ENCODE measurements at regions not wholly inside any gene's neighbourhood (a gene's known extent, or its start where the extent isn't known, plus 50 kb on each side); places are given as distances from the start of the nearest gene placed in this dataset.

GRCh38 chr15:53918180-53919079 is 59.8 kb upstream of the UNC13C start (continued):
- no peak for TF ChIP-seq BCL3 (IDR thresholded peaks at IDR 0.05; ENCODE audit: borderline replicate concordance, insufficient read depth, low read depth, low read length, poor library complexity, severe bottlenecking)
- no peak for TF ChIP-seq LARP7 (IDR thresholded peaks at IDR 0.05)
- no peak for TF ChIP-seq NKRF (conservative IDR thresholded peaks at IDR 0.05)
- TF ChIP-seq POLR2AphosphoS5 (IDR thresholded peaks at IDR 0.05; ENCODE audit: low read length): no peak
- TF ChIP-seq FOXM1 (IDR thresholded peaks at IDR 0.05; ENCODE audit: low read depth, low read length): no peak
- TF ChIP-seq SUZ12 (IDR thresholded peaks at IDR 0.05; ENCODE audit: unreplicated experiment): no peak

GRCh38 chr15:53917109-53917508 is 61.1 kb upstream of the UNC13C start:
- no peaks in the 10 kb centered on the region for H3K4me1 ChIP-seq (ENCODE audit: control insufficient read depth, insufficient read depth, low read length)
- RAD21 ChIA-PET (ENCODE audit: unreplicated experiment): no interaction called here
- H3K36me3 ChIP-seq (ENCODE audit: control insufficient read depth in 2 of 2, insufficient read depth in 2 of 2, low read length in 1 of 2): no peaks in the 10 kb centered on the region
- no peaks in the 10 kb centered on the region for H3K9me3 ChIP-seq (replicated peaks; ENCODE audit: control insufficient read depth, insufficient read depth, low read length)
- no peak for DNase-seq (ENCODE audit: low read depth, low spot score)
- no peak overlapping the region for H3K4me3 ChIP-seq
- POLR2A ChIA-PET: no interaction called here
- no peak for TF ChIP-seq BCL3 (IDR thresholded peaks at IDR 0.05; ENCODE audit: borderline replicate concordance, insufficient read depth, low read depth, low read length, poor library complexity, severe bottlenecking)
- TF ChIP-seq HSF1 (IDR thresholded peaks at IDR 0.05; ENCODE audit: low read depth, low read length): no peak
- no peak for TF ChIP-seq BACH1 (IDR thresholded peaks at IDR 0.05; ENCODE audit: borderline replicate concordance)
- TF ChIP-seq MAX (IDR thresholded peaks at IDR 0.05; ENCODE audit: low read depth, low read length): no peak
- H3K27ac ChIP-seq (ENCODE audit: control insufficient read depth, insufficient read depth): no peak overlapping the region
- 22% methylated on average over 2 of the region's 2 CpGs for WGBS (ENCODE audit: insufficient coverage, insufficient replicate concordance, low lambda C conversion rate, missing lambda C conversion rate)
- H3K79me2 ChIP-seq (ENCODE audit: control insufficient read depth, insufficient read depth, low read length): no peaks in the 10 kb centered on the region
- no peaks in the 10 kb centered on the region for H3K27me3 ChIP-seq (replicated peaks in 1 of 2; ENCODE audit: control insufficient read depth in 2 of 2, insufficient read depth in 2 of 2, low read length in 1 of 2)
- CTCF ChIA-PET: no interaction called here
- H2AFZ ChIP-seq (ENCODE audit: control insufficient read depth, low read depth, low read length): no peak overlapping the region
- SMC1A ChIA-PET (ENCODE audit: uncharacterized antibody, unreplicated experiment): interaction anchor here (1.5 kb wide), 1 partner anchor 25 kb away, joined by 3 read pairs; no protein-coding TSS in a partner anchor
- H3K9ac ChIP-seq (ENCODE audit: control insufficient read depth, insufficient read depth, low read length): no peak overlapping the region
- no peak for FAIRE-seq
- in situ Hi-C loops (cut with MboI) (no loop called here), intact Hi-C loops (cut with micrococcal nuclease; ENCODE audit: unreplicated experiment) (no loop called here)
- no TSS peak for BruUV-seq (replicated peaks)
- no peaks in the 10 kb centered on the region for H4K20me1 ChIP-seq (ENCODE audit: control insufficient read depth, insufficient read depth)
- no peak overlapping the region for H3K4me2 ChIP-seq (ENCODE audit: control insufficient read depth, insufficient read depth)
- ATAC-seq: no peak

Measured in GM12878 (cell line).